Large intestine (tissue), 3 donors: ENCODE measurements at regions not wholly inside any gene's neighbourhood (a gene's known extent, or its start where the extent isn't known, plus 50 kb on each side); places are given as distances from the start of the nearest gene placed in this dataset.
"Not testable (repeated sequence)": the region's sequence is repeated elsewhere in the genome, so short reads cannot be mapped to it uniquely, and the experiment has no call there.

Experiments
- DNase-seq, 2 donors: peaks; one replicate each; pipeline versions ENCODE4 v3.0.0 to v3.0.0-alpha.2; 2013
- H3K27ac ChIP-seq: one replicate; pipeline ENCODE4 v1.5.1; 2013; ENCODE audit warnings: low read length
- H3K27me3 ChIP-seq: 2 replicates; pipeline ENCODE4 v1.6.1; 2013; ENCODE audit warnings: low read length; ENCODE audit not compliant: control insufficient read depth, insufficient read depth
- H3K36me3 ChIP-seq: 2 replicates; pipeline ENCODE4 v1.6.1; 2013; ENCODE audit warnings: low read length; ENCODE audit not compliant: control insufficient read depth, insufficient read depth
- H3K4me1 ChIP-seq: one replicate; pipeline ENCODE4 v1.6.1; 2013; ENCODE audit warnings: low read length; ENCODE audit not compliant: control insufficient read depth, insufficient read depth
- H3K4me3 ChIP-seq: one replicate; pipeline ENCODE4 v1.5.1; 2013; ENCODE audit warnings: low read length
- H3K9me3 ChIP-seq: one replicate; pipeline ENCODE4 v1.6.1; 2013; ENCODE audit warnings: mild to moderate bottlenecking, low read depth, low read length, moderate library complexity; ENCODE audit not compliant: control insufficient read depth
- WGBS: methylation state at CpG from one replicate; pipeline ENCODE4 v1.1.5; 2013; ENCODE audit warnings: low lambda C conversion rate; ENCODE audit not compliant: insufficient coverage; 5-methylcytosine and 5-hydroxymethylcytosine counted together

DNA sequence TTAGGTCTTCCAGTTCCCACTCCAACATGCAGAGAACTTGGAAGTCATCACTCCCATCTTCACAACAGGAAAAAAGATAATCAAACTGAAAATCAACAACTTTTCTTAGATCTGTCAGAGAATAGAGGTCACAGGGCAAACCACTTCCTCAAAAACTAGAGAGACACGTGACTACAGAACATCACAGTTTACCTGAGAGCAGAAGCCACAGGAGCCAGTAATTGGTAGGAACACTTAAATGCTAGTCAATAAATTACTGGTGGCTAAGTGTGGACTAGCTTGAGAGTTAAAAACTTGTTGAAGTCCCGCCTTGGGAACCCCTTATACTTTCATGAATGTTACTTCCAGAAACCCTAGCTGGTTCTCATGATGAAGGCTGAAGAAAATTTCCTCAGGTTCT lies 81.1 kb downstream of the THSD1 start:
- WGBS = no CpG with 5 or more reads among the region's 2 CpGs
- H3K9me3 ChIP-seq, H3K27me3 ChIP-seq: not testable (repeated sequence)

GRCh38 chr13:52319876-52320275 lies 86.1 kb downstream of the THSD1 start:
- Histone ChIP-seq H3K27ac (no peak overlapping the region), H3K9me3 (no peaks in the 10 kb centered on the region), H3K4me3 (no peak overlapping the region), H3K4me1 (no peaks in the 10 kb centered on the region), H3K27me3 (no peaks in the 10 kb centered on the region), H3K36me3 (no peaks in the 10 kb centered on the region)
- WGBS = 80% methylated on average over 1 of the region's 2 CpGs
- DNase-seq = no peak

More for the DNA sequence above, 81.1 kb downstream of the THSD1 start:
- H3K36me3 ChIP-seq, DNase-seq, H3K4me1 ChIP-seq, H3K4me3 ChIP-seq, H3K27ac ChIP-seq: not testable (repeated sequence)

- not testable (repeated sequence) for H3K4me3 ChIP-seq, H3K27ac ChIP-seq, H3K4me1 ChIP-seq, H3K9me3 ChIP-seq, H3K36me3 ChIP-seq, H3K27me3 ChIP-seq, DNase-seq
- WGBS = no CpG with 5 or more reads among the region's 6 CpGs
Measured at GRCh38 chr13:52309833-52310232, 96.1 kb downstream of the THSD1 start.

DNA sequence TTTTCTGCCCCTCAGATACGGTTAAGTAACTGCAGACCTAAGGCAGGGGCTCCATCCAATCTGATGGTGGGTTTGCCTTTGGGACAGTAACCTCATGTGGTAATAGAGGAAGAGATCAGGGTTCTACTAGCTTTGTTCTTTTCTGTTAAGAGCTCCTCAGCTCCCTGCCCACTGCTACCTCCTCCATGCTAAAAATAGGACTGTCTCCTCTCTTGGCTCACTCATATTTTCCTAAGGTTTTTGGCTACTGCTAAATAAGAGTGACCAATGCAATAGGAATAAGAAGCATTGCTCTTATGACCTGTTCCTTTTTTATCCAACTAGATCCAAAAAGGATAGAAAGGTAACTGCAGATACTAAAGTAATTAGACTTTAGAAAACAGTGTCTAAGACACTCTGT lies 99.6 kb downstream of the THSD1 start:
- H3K4me3 ChIP-seq, DNase-seq, H3K27ac ChIP-seq, H3K4me1 ChIP-seq, H3K27me3 ChIP-seq, H3K36me3 ChIP-seq, H3K9me3 ChIP-seq: not testable (repeated sequence)
- no CpG with 5 or more reads among the region's 1 CpG for WGBS

DNA sequence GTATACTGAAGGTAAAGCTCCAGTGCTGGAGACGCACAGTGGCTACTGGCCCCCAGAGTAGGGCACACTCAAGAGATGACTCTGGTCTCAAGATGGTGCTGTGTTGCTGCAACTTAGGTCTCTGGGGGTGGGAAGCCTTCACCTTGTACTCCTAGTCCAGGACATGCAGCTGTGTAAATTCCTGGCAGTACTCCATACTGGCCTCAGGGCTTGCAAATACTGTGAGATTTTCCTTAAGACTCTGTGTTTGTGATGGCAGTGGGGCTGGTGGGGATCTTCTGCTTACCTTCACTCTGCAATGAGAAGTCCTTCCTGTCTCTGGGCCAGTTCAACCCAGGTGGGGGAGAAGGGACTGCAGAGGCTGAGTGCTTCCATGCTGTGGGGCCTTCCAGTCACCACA lies 102.9 kb downstream of the THSD1 start:
- not testable (repeated sequence) for H3K4me3 ChIP-seq, DNase-seq, H3K9me3 ChIP-seq, H3K27me3 ChIP-seq, H3K36me3 ChIP-seq, H3K4me1 ChIP-seq, H3K27ac ChIP-seq
- no CpG with 5 or more reads among the region's 1 CpG for WGBS

DNA sequence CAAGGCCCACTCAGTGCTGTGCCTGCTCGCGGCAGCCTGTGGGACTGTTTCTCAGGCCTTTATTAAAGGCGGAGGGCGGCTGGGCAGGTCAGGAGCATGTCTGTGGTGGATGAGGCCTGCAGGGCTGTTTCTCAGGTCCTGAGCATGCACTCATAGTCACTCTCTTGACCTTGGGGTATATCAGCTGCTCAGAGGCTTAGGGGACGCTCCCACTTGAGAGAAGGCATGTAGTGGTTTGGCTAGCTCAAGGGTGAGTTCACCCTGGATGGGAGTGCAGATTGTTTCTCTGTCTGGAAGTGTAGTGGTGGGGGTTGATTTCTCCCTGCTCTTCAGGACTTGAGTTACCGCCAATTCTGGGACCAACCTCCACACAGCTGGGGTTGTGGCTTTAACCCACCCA lies 103.3 kb downstream of the THSD1 start:
- not testable (repeated sequence) for H3K4me1 ChIP-seq, DNase-seq, H3K9me3 ChIP-seq, H3K36me3 ChIP-seq, H3K4me3 ChIP-seq, H3K27me3 ChIP-seq, H3K27ac ChIP-seq
- WGBS = no CpG with 5 or more reads among the region's 6 CpGs

DNA sequence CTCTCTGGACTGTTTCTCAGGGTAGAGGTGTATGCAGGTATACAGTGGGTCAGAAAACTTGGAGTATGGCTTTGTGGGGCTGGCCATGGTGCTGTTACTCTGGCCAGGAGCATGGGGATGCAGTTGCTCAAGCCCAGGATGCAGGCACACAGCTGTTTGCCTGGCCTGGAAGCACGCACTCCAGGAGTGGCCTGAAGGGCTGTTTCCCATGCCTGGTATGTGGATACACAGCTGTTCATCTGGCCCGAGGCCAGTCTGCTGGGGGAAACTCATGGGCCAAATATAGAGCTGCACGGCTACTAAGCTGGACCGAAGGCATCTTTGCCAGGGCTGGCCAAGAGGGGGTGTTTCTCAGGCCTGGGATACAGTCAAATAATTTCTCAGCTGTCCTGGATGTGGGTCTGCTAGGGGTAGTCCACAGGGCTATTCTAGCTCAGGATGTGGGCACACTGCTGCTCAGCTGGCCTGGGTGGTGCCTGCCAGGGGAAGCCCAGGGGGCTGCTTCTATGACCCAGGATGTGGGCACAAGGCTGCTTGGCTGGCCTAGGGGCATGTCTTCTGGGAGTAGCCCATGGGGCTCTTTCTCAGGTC lies 104.1 kb downstream of the THSD1 start:
- H3K4me3 ChIP-seq, H3K4me1 ChIP-seq, H3K36me3 ChIP-seq, H3K27me3 ChIP-seq, H3K27ac ChIP-seq, DNase-seq, H3K9me3 ChIP-seq: not testable (repeated sequence)
- WGBS = no CpG with 5 or more reads among the region's 4 CpGs

GRCh38 chr13:52298079-52298661 lies 107.8 kb downstream of the THSD1 start:
- H3K36me3 ChIP-seq, H3K9me3 ChIP-seq, H3K4me1 ChIP-seq, H3K4me3 ChIP-seq, H3K27me3 ChIP-seq, H3K27ac ChIP-seq, DNase-seq: not testable (repeated sequence)
- WGBS = no CpG with 5 or more reads among the region's 5 CpGs

- H3K4me1 ChIP-seq, DNase-seq, H3K9me3 ChIP-seq, H3K27ac ChIP-seq, H3K4me3 ChIP-seq, H3K36me3 ChIP-seq, H3K27me3 ChIP-seq: not testable (repeated sequence)
- WGBS = no CpG with 5 or more reads among the region's 6 CpGs
Measured at GRCh38 chr13:52288891-52289290, 117.1 kb downstream of the THSD1 start.

DNA sequence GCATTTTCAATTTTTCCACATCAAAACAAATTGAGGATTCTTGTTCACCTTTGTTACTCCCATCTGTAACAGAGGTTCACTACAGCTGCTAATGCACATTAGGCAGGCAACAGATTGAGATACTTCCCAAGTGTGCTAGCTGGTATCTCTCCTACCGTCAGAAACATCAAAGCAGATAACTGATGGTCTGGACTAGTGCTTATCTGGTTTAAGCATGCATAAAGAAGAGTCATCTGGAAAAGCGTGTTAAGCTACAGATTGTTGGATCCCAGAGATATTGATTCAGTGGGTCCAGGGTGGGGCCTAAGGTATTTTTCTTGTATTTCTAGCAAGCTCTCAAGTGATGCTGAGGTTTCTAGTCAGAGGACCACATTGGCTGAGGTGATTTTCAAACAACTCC lies 122.0 kb upstream of the NEK3 start:
- not testable (repeated sequence) for H3K27ac ChIP-seq, H3K4me3 ChIP-seq, H3K9me3 ChIP-seq, H3K36me3 ChIP-seq, H3K27me3 ChIP-seq, DNase-seq, H3K4me1 ChIP-seq
- no CpG with 5 or more reads among the region's 2 CpGs for WGBS

DNA sequence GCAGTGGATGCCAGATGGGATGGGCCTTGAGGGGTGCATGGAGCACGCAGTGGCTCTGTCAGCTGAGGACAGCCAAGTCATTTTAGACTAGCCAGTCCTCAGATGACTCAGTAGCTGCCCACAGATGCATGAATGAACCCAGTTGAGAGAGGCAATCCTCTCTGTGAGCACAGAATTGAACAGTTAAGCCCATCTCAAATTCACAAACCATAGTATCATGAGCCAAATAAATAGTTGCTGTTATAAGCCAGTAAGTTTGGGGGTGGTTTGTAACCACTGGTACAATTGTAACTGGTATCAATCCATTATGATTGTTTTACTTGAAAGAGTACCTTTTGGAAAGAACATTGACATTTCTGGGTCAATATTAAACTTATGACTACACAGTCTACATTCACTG lies 120.0 kb upstream of the NEK3 start:
- not testable (repeated sequence) for H3K27ac ChIP-seq, H3K36me3 ChIP-seq, DNase-seq, H3K27me3 ChIP-seq, H3K4me1 ChIP-seq, H3K9me3 ChIP-seq, H3K4me3 ChIP-seq
- no CpG with 5 or more reads among the region's 1 CpG for WGBS
